PC-9 (cell line): ENCODE measurements at regions not wholly inside any gene's neighbourhood (a gene's known extent, or its start where the extent isn't known, plus 50 kb on each side); places are given as distances from the start of the nearest gene placed in this dataset.

ENCODE experiments used
- BruUV-seq: library from RNA; stranded (reverse); fragments of 400-500 nt; replicated peaks from 2 replicates; lab custom pipeline; 2021; lab: Mats Ljungman, UMichigan
- CTCF ChIA-PET: fragments of 300-600 bp; sonication (Branson Sonifier 250); formaldehyde crosslinking; loops from one replicate; lab custom pipeline; 2022; ENCODE audit warnings: antibody characterized with exemption; lab: Charles Lee
- POLR2A ChIA-PET: fragments of 300-600 bp; sonication (Branson Sonifier 250); formaldehyde crosslinking; loops from one replicate; lab custom pipeline; 2022; ENCODE audit warnings: antibody characterized with exemption; ENCODE audit not compliant: unreplicated experiment; lab: Charles Lee
- DNase-seq, 2 experiments: peaks; one replicate each; pipeline versions ENCODE4 v3.0.0 to v3.0.0-alpha.2; 2015 to 2022; ENCODE audit warnings: mixed read lengths in 1 of 2
- H2AFZ ChIP-seq: fragments of 200-600 bp; sonication (generic); 2 replicates; pipeline ENCODE4 v1.8.1; 2017; ENCODE audit warnings: antibody characterized with exemption
- H3F3A ChIP-seq: fragments of 200-600 bp; sonication (generic); 2 replicates; pipeline ENCODE4 v1.8.1; 2017; ENCODE audit warnings: antibody characterized with exemption, mild to moderate bottlenecking, low read depth; ENCODE audit not compliant: insufficient read depth
- H3K27ac ChIP-seq: fragments of 200-600 bp; sonication (generic); 2 replicates; pipeline ENCODE4 v1.6.1; 2016; ENCODE audit warnings: mixed run types
- H3K27me3 ChIP-seq: fragments of 200-600 bp; sonication (generic); 2 replicates; pipeline ENCODE4 v1.6.1; 2016; ENCODE audit warnings: low read depth, mixed run types; ENCODE audit not compliant: insufficient read depth
- H3K36me3 ChIP-seq: fragments of 200-600 bp; sonication (generic); 2 replicates; pipeline ENCODE4 v1.6.1; 2016; ENCODE audit warnings: low read depth, mixed run types
- H3K4me1 ChIP-seq: fragments of 200-600 bp; sonication (generic); replicated peaks from 2 replicates; pipeline ENCODE4 v1.6.1; 2016; ENCODE audit warnings: mixed run types; ENCODE audit not compliant: insufficient read depth
- H3K4me2 ChIP-seq: fragments of 200-600 bp; sonication (generic); 2 replicates; pipeline ENCODE4 v1.6.1; 2017; ENCODE audit warnings: mixed run types
- H3K4me3 ChIP-seq: fragments of 200-600 bp; sonication (generic); 2 replicates; pipeline ENCODE4 v1.6.1; 2016; ENCODE audit warnings: mixed run types
- H3K79me2 ChIP-seq: fragments of 200-600 bp; sonication (generic); 2 replicates; pipeline ENCODE4 v1.6.1; 2017; ENCODE audit warnings: low read depth, mixed run types
- H3K9me2 ChIP-seq: fragments of 200-600 bp; sonication (generic); 2 replicates; pipeline ENCODE4 v1.8.1; 2017; ENCODE audit warnings: mild to moderate bottlenecking; ENCODE audit not compliant: insufficient read depth
- H3K9me3 ChIP-seq: fragments of 200-600 bp; sonication (generic); 2 replicates; pipeline ENCODE4 v1.8.1; 2016; ENCODE audit warnings: low read depth; ENCODE audit not compliant: insufficient read depth
- H4K20me1 ChIP-seq: fragments of 200-600 bp; sonication (generic); 2 replicates; pipeline ENCODE4 v1.8.1; 2017; ENCODE audit not compliant: insufficient read depth
- EZH2 ChIP-seq: fragments of 200-600 bp; sonication (generic); IDR thresholded peaks from 2 replicates; pipeline ENCODE4 v1.8.0; 2017; ENCODE audit warnings: antibody characterized with exemption, low read depth
- intact Hi-C: fragments of 100-400 bp; cut with micrococcal nuclease; formaldehyde crosslinking; loops from one replicate; pipeline ENCODE4 v1.10.0; 2022; ENCODE audit not compliant: unreplicated experiment
- TF ChIP-seq, protein P1 (sequence below): fragments of 200-600 bp; sonication (generic); conservative IDR thresholded peaks from 2 replicates; pipeline ENCODE4 v1.6.1; 2017; ENCODE audit warnings: mixed run types, antibody characterized with exemption, mild to moderate bottlenecking, moderate library complexity

DNA sequence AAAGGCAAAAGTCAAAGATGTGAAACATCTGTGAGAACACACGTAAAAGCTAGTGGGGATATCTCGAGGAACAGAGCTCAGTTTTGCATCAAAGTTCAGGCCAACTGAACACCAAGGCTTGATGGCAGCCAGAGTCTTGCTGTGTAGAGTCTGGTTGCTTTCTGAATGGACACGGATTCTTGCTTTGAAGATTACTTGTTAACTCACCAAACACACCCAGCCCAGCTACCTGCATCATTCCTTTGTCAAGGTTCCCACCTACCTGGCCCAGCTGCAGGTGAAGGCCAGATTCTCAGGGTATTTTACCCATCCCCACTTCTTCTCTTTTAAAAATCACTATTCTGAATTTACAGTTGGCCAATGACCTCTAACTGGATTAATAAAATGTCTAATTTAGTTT, 174.4 kb upstream of the PHYHIPL start:
- no peak overlapping the region for H2AFZ ChIP-seq
- no peaks in the 10 kb centered on the region for H3K9me3 ChIP-seq
- H3K79me2 ChIP-seq = no peaks in the 10 kb centered on the region
- H3K4me1 ChIP-seq = no peaks in the 10 kb centered on the region
- CTCF ChIA-PET = no interaction called here
- H3K4me2 ChIP-seq = no peak overlapping the region
- no peaks in the 10 kb centered on the region for H3K27me3 ChIP-seq
- intact Hi-C loops = no loop called here
- H3F3A ChIP-seq = no peaks in the 10 kb centered on the region
- H3K36me3 ChIP-seq = no peaks in the 10 kb centered on the region
- TF ChIP-seq, protein P1, sequence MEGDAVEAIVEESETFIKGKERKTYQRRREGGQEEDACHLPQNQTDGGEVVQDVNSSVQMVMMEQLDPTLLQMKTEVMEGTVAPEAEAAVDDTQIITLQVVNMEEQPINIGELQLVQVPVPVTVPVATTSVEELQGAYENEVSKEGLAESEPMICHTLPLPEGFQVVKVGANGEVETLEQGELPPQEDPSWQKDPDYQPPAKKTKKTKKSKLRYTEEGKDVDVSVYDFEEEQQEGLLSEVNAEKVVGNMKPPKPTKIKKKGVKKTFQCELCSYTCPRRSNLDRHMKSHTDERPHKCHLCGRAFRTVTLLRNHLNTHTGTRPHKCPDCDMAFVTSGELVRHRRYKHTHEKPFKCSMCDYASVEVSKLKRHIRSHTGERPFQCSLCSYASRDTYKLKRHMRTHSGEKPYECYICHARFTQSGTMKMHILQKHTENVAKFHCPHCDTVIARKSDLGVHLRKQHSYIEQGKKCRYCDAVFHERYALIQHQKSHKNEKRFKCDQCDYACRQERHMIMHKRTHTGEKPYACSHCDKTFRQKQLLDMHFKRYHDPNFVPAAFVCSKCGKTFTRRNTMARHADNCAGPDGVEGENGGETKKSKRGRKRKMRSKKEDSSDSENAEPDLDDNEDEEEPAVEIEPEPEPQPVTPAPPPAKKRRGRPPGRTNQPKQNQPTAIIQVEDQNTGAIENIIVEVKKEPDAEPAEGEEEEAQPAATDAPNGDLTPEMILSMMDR = no peak
- TF ChIP-seq EZH2 = no peak
- no TSS peak for BruUV-seq
- no peaks in the 10 kb centered on the region for H3K9me2 ChIP-seq
- H3K4me3 ChIP-seq = no peak overlapping the region
- no peak overlapping the region for H3K27ac ChIP-seq
- no peaks in the 10 kb centered on the region for H4K20me1 ChIP-seq
- no peak for DNase-seq
- POLR2A ChIA-PET = no interaction called here

DNA sequence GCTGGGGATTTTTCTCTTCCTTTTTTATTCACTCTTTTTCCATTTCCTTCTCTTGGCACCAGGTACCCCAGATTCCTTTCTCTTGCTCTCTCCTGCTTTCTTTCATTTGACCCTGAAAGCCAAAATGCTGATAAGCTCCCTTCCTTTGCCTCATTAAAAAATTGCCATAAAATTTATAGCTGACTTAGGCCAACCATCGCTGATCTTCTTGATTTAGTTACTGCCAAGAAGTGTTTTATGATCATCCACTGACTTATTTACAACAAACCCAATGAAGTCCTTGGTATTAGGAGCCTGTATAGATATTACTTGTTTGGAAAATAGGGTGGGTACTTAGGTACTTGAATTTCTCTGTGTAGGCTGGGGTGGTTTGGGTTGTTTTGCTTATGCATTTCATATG, 173.2 kb upstream of the PHYHIPL start:
- intact Hi-C loops = no loop called here

DNA sequence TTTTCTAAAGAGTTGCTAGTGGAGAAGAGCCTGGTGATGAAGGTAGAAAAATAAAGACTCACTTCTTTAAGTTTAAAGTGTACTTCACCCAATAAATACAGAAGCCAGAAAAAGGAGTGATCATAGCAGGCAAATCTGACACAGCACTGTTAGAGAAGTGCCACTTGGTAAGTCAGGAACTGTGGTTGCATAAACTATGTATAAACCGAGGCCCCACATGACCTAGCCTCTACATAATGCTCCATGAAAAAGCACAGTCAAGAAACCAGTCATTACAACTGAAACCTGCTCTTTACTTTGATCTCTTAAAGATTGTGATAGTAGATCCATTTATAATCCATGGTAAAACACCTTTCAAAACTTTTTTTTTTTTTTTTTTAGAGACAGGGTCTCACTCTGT, 172.1 kb upstream of the PHYHIPL start:
- H3K9me3 ChIP-seq = no peaks in the 10 kb centered on the region
- H4K20me1 ChIP-seq = no peaks in the 10 kb centered on the region
- no peak overlapping the region for H3K4me2 ChIP-seq
- H3K4me3 ChIP-seq = no peak overlapping the region
- H3K36me3 ChIP-seq = no peaks in the 10 kb centered on the region
- no peaks in the 10 kb centered on the region for H3F3A ChIP-seq
- no peaks in the 10 kb centered on the region for H3K79me2 ChIP-seq
- DNase-seq = no peak
- H2AFZ ChIP-seq = no peak overlapping the region
- H3K9me2 ChIP-seq = no peaks in the 10 kb centered on the region
- no peaks in the 10 kb centered on the region for H3K4me1 ChIP-seq
- CTCF ChIA-PET = no interaction called here
- no peak overlapping the region for H3K27ac ChIP-seq
- no peaks in the 10 kb centered on the region for H3K27me3 ChIP-seq
- intact Hi-C loops = no loop called here
- POLR2A ChIA-PET = no interaction called here
- no TSS peak for BruUV-seq
- TF ChIP-seq, protein P1 = no peak
- TF ChIP-seq EZH2 = no peak

More for the DNA sequence above, 173.2 kb upstream of the PHYHIPL start:
- H3K27me3 ChIP-seq = no peaks in the 10 kb centered on the region
- H2AFZ ChIP-seq = no peak overlapping the region
- H3K9me3 ChIP-seq = no peaks in the 10 kb centered on the region
- DNase-seq = no peak
- CTCF ChIA-PET = no interaction called here
- no peak overlapping the region for H3K4me2 ChIP-seq
- H3K4me3 ChIP-seq = no peak overlapping the region
- no peaks in the 10 kb centered on the region for H3K9me2 ChIP-seq
- POLR2A ChIA-PET = no interaction called here
- TF ChIP-seq, protein P1 = no peak
- TF ChIP-seq EZH2 = no peak
- no peaks in the 10 kb centered on the region for H3F3A ChIP-seq
- H3K4me1 ChIP-seq = no peaks in the 10 kb centered on the region
- H4K20me1 ChIP-seq = no peaks in the 10 kb centered on the region
- H3K27ac ChIP-seq = no peak overlapping the region
- H3K36me3 ChIP-seq = no peaks in the 10 kb centered on the region
- H3K79me2 ChIP-seq = no peaks in the 10 kb centered on the region
- no TSS peak for BruUV-seq
